IMR-90 (cell line): ENCODE measurements at regions not wholly inside any gene's neighbourhood (a gene's known extent, or its start where the extent isn't known, plus 50 kb on each side); places are given as distances from the start of the nearest gene placed in this dataset.

Experiments used
- ATAC-seq: fragments of 200-7000 bp; cut with Tn5 transposase; 2 replicates; pipeline ENCODE4 v1.9.1; 2020; ENCODE audit warnings: low read depth, mild to moderate bottlenecking, moderate library complexity
- BruUV-seq: library from RNA; stranded (reverse); fragments of 400-500 nt; replicated peaks from 2 replicates; lab custom pipeline; 2021; lab: Mats Ljungman, UMichigan
- CTCF ChIA-PET: fragments of 300-600 bp; formaldehyde crosslinking; extraction: SDS; loops from one replicate; lab custom pipeline; 2021; ENCODE audit warnings: antibody characterized with exemption; lab: Yijun Ruan, JAX
- POLR2A ChIA-PET: fragments of 300-600 bp; sonication (Branson Sonifier 250); formaldehyde crosslinking; loops from one replicate; lab custom pipeline; 2022; ENCODE audit warnings: antibody characterized with exemption; ENCODE audit not compliant: unreplicated experiment; lab: Charles Lee
- DNase-seq: peaks from one replicate; pipeline ENCODE4 v3.0.0; 2013
- H2AFZ ChIP-seq: replicated peaks from 2 replicates; pipeline ENCODE3; 2013; ENCODE audit warnings: low read length, mild to moderate bottlenecking; ENCODE audit not compliant: poor library complexity
- H2AK5ac ChIP-seq: 2 replicates; pipeline ENCODE4 v1.6.1; 2013; ENCODE audit warnings: low read depth, low read length, inconsistent platforms
- H2AK9ac ChIP-seq: replicated peaks from 2 replicates; pipeline ENCODE3; 2013; ENCODE audit warnings: mild to moderate bottlenecking, low read depth, low read length, moderate library complexity; ENCODE audit not compliant: poor library complexity
- H2BK120ac ChIP-seq: 2 replicates; pipeline ENCODE4 v1.6.1; 2013; ENCODE audit warnings: low read depth, low read length, inconsistent platforms
- H2BK15ac ChIP-seq: 3 replicates; pipeline ENCODE4 v1.6.1; 2013; ENCODE audit warnings: low read depth, low read length, inconsistent platforms
- H2BK20ac ChIP-seq: 2 replicates; pipeline ENCODE4 v1.6.1; 2013; ENCODE audit warnings: low read depth, mild to moderate bottlenecking, inconsistent platforms, low read length, moderate library complexity
- H2BK5ac ChIP-seq: 2 replicates; pipeline ENCODE4 v1.6.1; 2013; ENCODE audit warnings: mild to moderate bottlenecking, low read depth, low read length, inconsistent platforms; ENCODE audit not compliant: poor library complexity, severe bottlenecking
- H3K14ac ChIP-seq: replicated peaks from 2 replicates; pipeline ENCODE4 v1.6.1; 2013; ENCODE audit warnings: low read depth, low read length, inconsistent platforms
- H3K18ac ChIP-seq: 2 replicates; pipeline ENCODE4 v1.6.1; 2013; ENCODE audit warnings: low read depth, low read length, control low read depth
- H3K23ac ChIP-seq: 2 replicates; pipeline ENCODE4 v1.6.1; 2013; ENCODE audit warnings: low read depth, low read length, inconsistent platforms
- H3K27ac ChIP-seq: 2 replicates; pipeline ENCODE4 v1.5.1; 2013; ENCODE audit warnings: mild to moderate bottlenecking, control low read depth, low read length; ENCODE audit not compliant: insufficient read depth
- H3K27me3 ChIP-seq: 2 replicates; pipeline ENCODE4 v1.6.1; 2013; ENCODE audit warnings: low read length; ENCODE audit not compliant: control insufficient read depth, insufficient read depth
- H3K36me3 ChIP-seq: 2 replicates; pipeline ENCODE4 v1.6.1; 2013; ENCODE audit warnings: low read length, mixed read lengths; ENCODE audit not compliant: control insufficient read depth, insufficient read depth
- H3K4ac ChIP-seq: 2 replicates; pipeline ENCODE4 v1.6.1; 2013; ENCODE audit warnings: low read depth, low read length, inconsistent platforms
- H3K4me1 ChIP-seq: 2 replicates; pipeline ENCODE4 v1.6.1; 2013; ENCODE audit warnings: low read length, mixed read lengths; ENCODE audit not compliant: control insufficient read depth, insufficient read depth
- H3K4me2 ChIP-seq: 2 replicates; pipeline ENCODE4 v1.6.1; 2013; ENCODE audit warnings: low read depth, mild to moderate bottlenecking, control low read depth, low read length, moderate library complexity
- H3K4me3 ChIP-seq: 2 replicates; pipeline ENCODE4 v1.5.1; 2013; ENCODE audit warnings: low read depth, mild to moderate bottlenecking, control low read depth, low read length, moderate library complexity; ENCODE audit not compliant: insufficient read depth
- H3K56ac ChIP-seq: 2 replicates; pipeline ENCODE4 v1.6.1; 2013; ENCODE audit warnings: low read length, inconsistent platforms; ENCODE audit not compliant: insufficient read depth; ENCODE audit errors: extremely low read depth
- H3K79me1 ChIP-seq, 2 experiments: 2 replicates each; pipeline ENCODE4 v1.6.1; 2013; ENCODE audit warnings: low read length in 2 of 2, inconsistent platforms in 1 of 2, low read depth in 1 of 2
- H3K9ac ChIP-seq: 2 replicates; pipeline ENCODE4 v1.6.1; 2013; ENCODE audit warnings: low read depth, low read length, control low read depth
- H3K9me1 ChIP-seq: 2 replicates; pipeline ENCODE4 v1.6.1; 2013; ENCODE audit warnings: low read length, inconsistent platforms; ENCODE audit not compliant: insufficient read depth
- H3K9me3 ChIP-seq: 2 replicates; pipeline ENCODE4 v1.6.1; 2013; ENCODE audit warnings: low read length; ENCODE audit not compliant: control insufficient read depth, insufficient read depth
- H4K20me1 ChIP-seq: 2 replicates; pipeline ENCODE4 v1.6.1; 2013; ENCODE audit warnings: low read length, inconsistent platforms; ENCODE audit not compliant: insufficient read depth
- H4K5ac ChIP-seq: 2 replicates; pipeline ENCODE4 v1.6.1; 2013; ENCODE audit warnings: mild to moderate bottlenecking, low read depth, low read length, control low read depth
- H4K8ac ChIP-seq, 2 experiments: 2 replicates each; pipeline ENCODE4 v1.6.1; 2013; ENCODE audit warnings: low read depth in 2 of 2, low read length in 2 of 2, control low read depth in 1 of 2, inconsistent platforms in 1 of 2
- H4K91ac ChIP-seq: 2 replicates; pipeline ENCODE4 v1.6.1; 2013; ENCODE audit warnings: low read depth, low read length, inconsistent platforms; ENCODE audit not compliant: insufficient read depth
- FOS ChIP-seq: fragments of 150-350 bp; IDR thresholded peaks from 2 replicates; pipeline ENCODE4 v1.6.1; 2016; ENCODE audit warnings: low read depth, low read length
- RAD21 ChIP-seq: IDR thresholded peaks from 2 replicates; pipeline ENCODE4 v1.6.1; 2012; ENCODE audit warnings: low read length, improper control_type of control experiment
- dilution Hi-C: fragments of 300-500 bp; cut with HindIII; formaldehyde crosslinking; loops from one replicate; pipeline ENCODE4 v1.14.3; 2018; ENCODE audit warnings: low sequenced_read_pairs; ENCODE audit not compliant: unreplicated experiment
- in situ Hi-C: fragments of 300-500 bp; cut with MboI; formaldehyde crosslinking; loops from 3 replicates; pipeline ENCODE4 v1.14.3; 2019; ENCODE audit warnings: low sequenced_read_pairs, inconsistent platforms, mixed read lengths
- intact Hi-C: fragments of 100-400 bp; cut with micrococcal nuclease; formaldehyde crosslinking; loops from 2 replicates; pipeline ENCODE4 v1.10.0; 2022

GRCh38 chr5:34484216-34484920, 171.8 kb upstream of the RAI14 start (continued):
- TF ChIP-seq FOS = no peak

DNA sequence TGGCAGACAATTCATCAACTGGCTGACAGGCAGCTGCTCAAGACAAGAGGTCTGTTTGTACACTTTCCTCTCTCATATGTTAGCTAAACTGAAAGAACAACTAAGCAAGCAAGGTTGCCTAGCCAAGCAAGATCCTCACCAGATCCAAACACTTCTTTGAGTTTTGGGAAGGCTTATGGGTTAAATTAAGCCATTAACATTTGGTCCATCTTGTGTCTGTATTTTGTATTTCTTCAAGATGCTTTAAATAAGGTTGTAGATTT, 170.4 kb upstream of the RAI14 start:
- ChIA-PET POLR2A (no interaction called here), CTCF (interaction anchor here (0.6 to 2.7 kb wide), 11 partner anchors 31 to 420 kb away, joined by 3 to 13 read pairs (median 3); no protein-coding TSS in a partner anchor)
- H3K79me1 ChIP-seq = peaks cover 3 to 34% of the 10 kb centered on the region in 2 experiments; a peak in 2 of 4 replicates
- no peak overlapping the region; the same call in 1 of the 2 replicates for H4K5ac ChIP-seq
- H2AK9ac ChIP-seq = no peak overlapping the region
- peak overlapping the region; percentile 65; the same call in 1 of the 2 replicates for H2BK20ac ChIP-seq
- H4K20me1 ChIP-seq = no peaks in the 10 kb centered on the region
- no peak for TF ChIP-seq RAD21
- H3K27ac ChIP-seq = no peak overlapping the region
- dilution Hi-C loops = no loop called here
- H2BK15ac ChIP-seq = 0 out of 3 replicates have a peak overlapping the region, but pooled peaks have one; percentile 51
- H3K4me3 ChIP-seq = no peak overlapping the region
- intact Hi-C loops = loop anchor here (1.0 to 10.0 kb wide), 6 partner anchors 38 to 432 kb away; partner anchors contain the start of genes BRIX1 and RAD1
- no peak overlapping the region for H3K18ac ChIP-seq
- H2BK120ac ChIP-seq = 0 out of 2 replicates have a peak overlapping the region, but pooled peaks have one; percentile 17
- H2AFZ ChIP-seq = no peak overlapping the region
- no peaks in the 10 kb centered on the region for H3K36me3 ChIP-seq
- H3K56ac ChIP-seq = no peak overlapping the region
- peaks cover 7% of the 10 kb centered on the region; the same call in 1 of the 2 replicates for H3K9me3 ChIP-seq
- H4K91ac ChIP-seq = no peak overlapping the region
- no peak overlapping the region for H3K14ac ChIP-seq
- H2BK5ac ChIP-seq = no peak overlapping the region
- H3K23ac ChIP-seq = no peak overlapping the region
- peak overlapping the region; percentile 19; the same call in 1 of the 2 replicates for H3K4ac ChIP-seq
- BruUV-seq = no TSS peak
- H4K8ac ChIP-seq = no peak overlapping the region
- no peaks in the 10 kb centered on the region for H3K27me3 ChIP-seq
- H3K4me1 ChIP-seq = peaks cover 25% of the 10 kb centered on the region
- H3K9me1 ChIP-seq = peaks cover 20% of the 10 kb centered on the region
- DNase-seq = no peak
- in situ Hi-C loops = no loop called here
- no peak for ATAC-seq
- H3K9ac ChIP-seq = no peak overlapping the region
- no peak overlapping the region for H3K4me2 ChIP-seq
- peak overlapping the region; percentile 10; the same call in 1 of the 2 replicates for H2AK5ac ChIP-seq
